H9 (cell line): ENCODE measurements at regions not wholly inside any gene's neighbourhood (a gene's known extent, or its start where the extent isn't known, plus 50 kb on each side); places are given as distances from the start of the nearest gene placed in this dataset.

Experiments
- DNase-seq: peaks from one replicate; pipeline ENCODE4 v3.0.0-alpha.2; 2017
- H2AFZ ChIP-seq: one replicate; pipeline ENCODE4 v1.6.1; 2013; ENCODE audit warnings: mild to moderate bottlenecking, low read length, control low read depth, moderate library complexity
- H2AK5ac ChIP-seq: 2 replicates; pipeline ENCODE4 v1.6.1; 2013; ENCODE audit warnings: low read length, control low read depth, mixed read lengths; ENCODE audit not compliant: insufficient read length
- H2BK120ac ChIP-seq: one replicate; pipeline ENCODE4 v1.6.1; 2013; ENCODE audit warnings: low read depth, mild to moderate bottlenecking, low read length, control low read depth, inconsistent platforms; ENCODE audit not compliant: poor library complexity, severe bottlenecking
- H2BK12ac ChIP-seq: 2 replicates; pipeline ENCODE4 v1.6.1; 2013; ENCODE audit warnings: low read length, control low read depth, mixed read lengths, low read depth; ENCODE audit not compliant: insufficient read length
- H2BK15ac ChIP-seq: 2 replicates; pipeline ENCODE4 v1.6.1; 2013; ENCODE audit warnings: low read depth, low read length, control low read depth
- H2BK20ac ChIP-seq: one replicate; pipeline ENCODE4 v1.6.1; 2013; ENCODE audit warnings: low read depth, mild to moderate bottlenecking, low read length, control low read depth, inconsistent platforms; ENCODE audit not compliant: poor library complexity, severe bottlenecking
- H2BK5ac ChIP-seq: 2 replicates; pipeline ENCODE4 v1.6.1; 2013; ENCODE audit warnings: low read length, control low read depth, mixed read lengths; ENCODE audit not compliant: insufficient read length
- H3K14ac ChIP-seq: 2 replicates; pipeline ENCODE4 v1.6.1; 2013; ENCODE audit warnings: low read length, control low read depth; ENCODE audit not compliant: insufficient read depth
- H3K18ac ChIP-seq: 2 replicates; pipeline ENCODE4 v1.6.1; 2013; ENCODE audit warnings: low read depth, mild to moderate bottlenecking, mixed read lengths, low read length, control low read depth; ENCODE audit not compliant: insufficient read length
- H3K23ac ChIP-seq: 2 replicates; pipeline ENCODE4 v1.6.1; 2013; ENCODE audit warnings: low read length, control low read depth, mixed read lengths, low read depth; ENCODE audit not compliant: insufficient read length
- H3K23me2 ChIP-seq: 2 replicates; pipeline ENCODE4 v1.6.1; 2013; ENCODE audit warnings: low read depth, mild to moderate bottlenecking, mixed read lengths, low read length, control low read depth; ENCODE audit not compliant: insufficient read length, poor library complexity, severe bottlenecking
- H3K27ac ChIP-seq: 2 replicates; pipeline ENCODE4 v1.5.1; 2013; ENCODE audit warnings: low read length, control low read depth, mixed read lengths, low read depth; ENCODE audit not compliant: insufficient read length
- H3K27me3 ChIP-seq: 2 replicates; pipeline ENCODE4 v1.6.1; 2013; ENCODE audit warnings: low read length, control low read depth, inconsistent platforms; ENCODE audit not compliant: insufficient read depth
- H3K4ac ChIP-seq: 2 replicates; pipeline ENCODE4 v1.6.1; 2013; ENCODE audit warnings: low read depth, mild to moderate bottlenecking, control low read depth, inconsistent platforms, low read length, moderate library complexity
- H3K4me1 ChIP-seq: 2 replicates; pipeline ENCODE4 v1.6.1; 2013; ENCODE audit warnings: low read length, control low read depth, inconsistent platforms; ENCODE audit not compliant: insufficient read depth
- H3K4me2 ChIP-seq: 2 replicates; pipeline ENCODE4 v1.6.1; 2013; ENCODE audit warnings: low read length, control low read depth, mixed read lengths; ENCODE audit not compliant: insufficient read length, insufficient read depth
- H3K56ac ChIP-seq: 2 replicates; pipeline ENCODE4 v1.6.1; 2013; ENCODE audit warnings: low read depth, mild to moderate bottlenecking, mixed read lengths, low read length, control low read depth; ENCODE audit not compliant: insufficient read length
- H3K79me1 ChIP-seq: 2 replicates; pipeline ENCODE4 v1.6.1; 2013; ENCODE audit warnings: low read depth, mild to moderate bottlenecking, moderate library complexity, low read length, control low read depth, inconsistent platforms; ENCODE audit not compliant: insufficient read depth, poor library complexity, severe bottlenecking
- H3K79me2 ChIP-seq: 2 replicates; pipeline ENCODE4 v1.6.1; 2013; ENCODE audit warnings: low read length, control low read depth, inconsistent platforms; ENCODE audit not compliant: insufficient read depth
- H3K9ac ChIP-seq: 2 replicates; pipeline ENCODE4 v1.6.1; 2013; ENCODE audit warnings: low read length, control low read depth, mixed read lengths; ENCODE audit not compliant: insufficient read length; ENCODE audit errors: extremely low read depth
- H3K9me3 ChIP-seq: one replicate; pipeline ENCODE4 v1.6.1; 2013; ENCODE audit warnings: low read depth, low read length, inconsistent platforms; ENCODE audit not compliant: control insufficient read depth
- H3T11ph ChIP-seq: one replicate; pipeline ENCODE4 v1.6.1; 2013; ENCODE audit warnings: mild to moderate bottlenecking, low read length, control low read depth, inconsistent platforms
- H4K20me1 ChIP-seq: one replicate; pipeline ENCODE4 v1.6.1; 2013; ENCODE audit not compliant: control insufficient read depth, insufficient read length, insufficient read depth
- H4K5ac ChIP-seq: 2 replicates; pipeline ENCODE4 v1.6.1; 2013; ENCODE audit warnings: low read depth, mild to moderate bottlenecking, mixed read lengths, low read length, control low read depth; ENCODE audit not compliant: insufficient read length
- H4K8ac ChIP-seq: replicated peaks from 2 replicates; pipeline ENCODE4 v1.6.1; 2013; ENCODE audit warnings: low read length, control low read depth, mixed read lengths, low read depth; ENCODE audit not compliant: insufficient read length
- H4K91ac ChIP-seq: 2 replicates; pipeline ENCODE4 v1.6.1; 2013; ENCODE audit warnings: low read depth, mild to moderate bottlenecking, moderate library complexity, mixed read lengths, low read length, control low read depth; ENCODE audit not compliant: insufficient read length
- H3K27ac Mint-ChIP-seq, 3 experiments: 2 replicates in 2 of 3; 3 replicates in 1 of 3; pipeline ENCODE4 v1.8.0; 2020 to 2021; ENCODE audit warnings: mixed read lengths in 3 of 3, mild to moderate bottlenecking in 1 of 3, moderate library complexity in 1 of 3
- H3K27me3 Mint-ChIP-seq: 2 replicates; pipeline ENCODE4 v1.8.0; 2021; ENCODE audit warnings: low read depth, mild to moderate bottlenecking, moderate library complexity, mixed read lengths
- H3K36me3 Mint-ChIP-seq, 3 experiments: 2 replicates in 2 of 3; 3 replicates in 1 of 3; pipeline ENCODE4 v1.8.0; 2020 to 2021; ENCODE audit warnings: low read depth in 3 of 3, mixed read lengths in 3 of 3; ENCODE audit not compliant: insufficient read depth in 1 of 3
- H3K4me1 Mint-ChIP-seq, 2 experiments: 2 replicates each; pipeline ENCODE4 v1.8.0; 2020; ENCODE audit warnings: mixed read lengths in 2 of 2
- H3K4me3 Mint-ChIP-seq, 2 experiments: 2 replicates in 1 of 2; 3 replicates in 1 of 2; pipeline ENCODE4 v1.8.0; 2020 to 2021; ENCODE audit warnings: mild to moderate bottlenecking in 2 of 2, mixed read lengths in 2 of 2, moderate library complexity in 1 of 2
- H3K9me3 Mint-ChIP-seq, 2 experiments: 2 replicates in 1 of 2; 3 replicates in 1 of 2; pipeline ENCODE4 v1.8.0; 2020; ENCODE audit warnings: mild to moderate bottlenecking in 2 of 2, mixed read lengths in 2 of 2, moderate library complexity in 1 of 2
- CTCF ChIP-seq: fragments of 200-600 bp; sonication (generic); conservative IDR thresholded peaks from 3 replicates; pipeline ENCODE4 v1.8.0; 2021; ENCODE audit warnings: antibody characterized with exemption, mild to moderate bottlenecking
- WGBS: extraction: QIAGEN DNeasy Blood & Tissue Kit; methylation state at CpG from one replicate; pipeline ENCODE4 v1.1.7; 2013; ENCODE audit warnings: missing lambda C conversion rate, low lambda C conversion rate, mixed read lengths; ENCODE audit not compliant: insufficient read length; ENCODE audit errors: extremely low coverage; 5-methylcytosine and 5-hydroxymethylcytosine counted together

GRCh38 chr2:83900862-83901261, 558.2 kb downstream of the SUCLG1 start:
- Histone ChIP-seq H4K8ac (no peak overlapping the region), H2BK15ac (no peak overlapping the region), H3K4me2 (no peak overlapping the region), H3K14ac (no peak overlapping the region), H3K9me3 (no peaks in the 10 kb centered on the region), H3K56ac (no peak overlapping the region), H4K5ac (no peak overlapping the region), H3K18ac (no peak overlapping the region), H2BK120ac (no peak overlapping the region), H2BK20ac (no peak overlapping the region), H3K9ac (no peak overlapping the region), H3K27me3 (no peaks in the 10 kb centered on the region), H4K20me1 (no peaks in the 10 kb centered on the region), H3K23ac (no peak overlapping the region), H2AK5ac (no peak overlapping the region), H2BK5ac (no peak overlapping the region), H3K23me2 (no peaks in the 10 kb centered on the region), H3K27ac (no peak overlapping the region), H3K79me2 (no peaks in the 10 kb centered on the region), H2BK12ac (no peak overlapping the region), H3K4me1 (no peaks in the 10 kb centered on the region), H3K79me1 (no peaks in the 10 kb centered on the region), H4K91ac (no peak overlapping the region), H3K4ac (no peak overlapping the region), H3T11ph (no peak overlapping the region), H2AFZ (no peak overlapping the region)
- DNase-seq: no peak
- no peak overlapping the region for H3K27ac Mint-ChIP-seq
- no peak overlapping the region for H3K4me3 Mint-ChIP-seq
- no CpG with 5 or more reads among the region's 1 CpG for WGBS
- H3K36me3 Mint-ChIP-seq: peaks cover 0 to 2% (median 0%) of the 10 kb centered on the region in 3 experiments; a peak in 1 of 7 replicates
- H3K9me3 Mint-ChIP-seq: no peaks in the 10 kb centered on the region
- no peaks in the 10 kb centered on the region for H3K27me3 Mint-ChIP-seq
- no peak for TF ChIP-seq CTCF
- H3K4me1 Mint-ChIP-seq: peaks cover 2% of the 10 kb centered on the region in 2 experiments
